Ishikawa (cell line): ENCODE measurements at regions not wholly inside any gene's neighbourhood (a gene's known extent, or its start where the extent isn't known, plus 50 kb on each side); places are given as distances from the start of the nearest gene placed in this dataset.

ENCODE experiments used
- CEBPB ChIP-seq: IDR thresholded peaks from 2 replicates; pipeline ENCODE4 v1.6.1; 2012
- CREB1 ChIP-seq: IDR thresholded peaks from 2 replicates; pipeline ENCODE4 v1.6.1; 2012; ENCODE audit warnings: low read depth
- EGR1 ChIP-seq: IDR thresholded peaks from 2 replicates; pipeline ENCODE4 v1.6.1; 2012
- EP300 ChIP-seq: IDR thresholded peaks from 2 replicates; pipeline ENCODE4 v1.6.1; 2012; ENCODE audit warnings: borderline replicate concordance
- FOXM1 ChIP-seq: IDR thresholded peaks from 2 replicates; pipeline ENCODE4 v1.6.1; 2012; ENCODE audit warnings: low read depth, borderline replicate concordance
- MAX ChIP-seq: IDR thresholded peaks from 2 replicates; pipeline ENCODE4 v1.6.1; 2012
- NFIC ChIP-seq: IDR thresholded peaks from 2 replicates; pipeline ENCODE4 v1.6.1; 2012
- RAD21 ChIP-seq: IDR thresholded peaks from 2 replicates; pipeline ENCODE4 v1.6.1; 2012; ENCODE audit warnings: low read depth
- REST ChIP-seq: IDR thresholded peaks from 2 replicates; pipeline ENCODE4 v1.6.1; 2012; ENCODE audit warnings: low read depth, mild to moderate bottlenecking
- TAF1 ChIP-seq: IDR thresholded peaks from 2 replicates; pipeline ENCODE4 v1.6.1; 2012; ENCODE audit warnings: low read depth, mild to moderate bottlenecking
- TCF12 ChIP-seq: IDR thresholded peaks from 2 replicates; pipeline ENCODE4 v1.6.1; 2012; ENCODE audit warnings: low read depth
- TEAD4 ChIP-seq: IDR thresholded peaks from 2 replicates; pipeline ENCODE4 v1.6.1; 2012
- USF1 ChIP-seq: IDR thresholded peaks from 2 replicates; pipeline ENCODE4 v1.6.1; 2012
- YY1 ChIP-seq: IDR thresholded peaks from 2 replicates; pipeline ENCODE4 v1.6.1; 2012; ENCODE audit warnings: low read depth
- ZBTB7A ChIP-seq: IDR thresholded peaks from 2 replicates; pipeline ENCODE4 v1.6.1; 2012; ENCODE audit warnings: low read depth

GRCh38 chr2:56515399-56515798 lies 331.6 kb downstream of the CCDC85A start:
- TF ChIP-seq RAD21, result no peak
- no peak for TF ChIP-seq CREB1
- no peak for TF ChIP-seq REST
- no peak for TF ChIP-seq CEBPB

GRCh38 chr2:56519806-56520205 lies 336.0 kb downstream of the CCDC85A start:
- no peak for TF ChIP-seq NFIC

GRCh38 chr2:56522605-56523089 lies 338.9 kb downstream of the CCDC85A start:
- TF ChIP-seq CREB1, result no peak
- TF ChIP-seq EGR1, result no peak
- no peak for TF ChIP-seq TCF12
- TF ChIP-seq ZBTB7A, result no peak
- no peak for TF ChIP-seq YY1
- no peak for TF ChIP-seq NFIC
- no peak for TF ChIP-seq TEAD4
- TF ChIP-seq FOXM1, result no peak
- TF ChIP-seq REST, result no peak
- TF ChIP-seq RAD21, result no peak
- TF ChIP-seq TAF1, result no peak
- TF ChIP-seq EP300, result no peak
- TF ChIP-seq USF1, result no peak
- TF ChIP-seq CEBPB, result no peak
- no peak for TF ChIP-seq MAX

GRCh38 chr2:56523816-56524215 lies 340.0 kb downstream of the CCDC85A start:
- TF ChIP-seq TEAD4 (no peak), NFIC (no peak), YY1 (no peak), TAF1 (no peak), USF1 (no peak), ZBTB7A (no peak), TCF12 (no peak), EP300 (no peak), MAX (no peak), CEBPB (no peak)

- TF ChIP-seq ZBTB7A, result no peak
- TF ChIP-seq TAF1, result no peak
- TF ChIP-seq USF1, result no peak
- no peak for TF ChIP-seq EGR1
- no peak for TF ChIP-seq EP300
- TF ChIP-seq YY1, result no peak
- TF ChIP-seq CREB1, result no peak
- no peak for TF ChIP-seq FOXM1
- no peak for TF ChIP-seq REST
- TF ChIP-seq TCF12, result no peak
- no peak for TF ChIP-seq NFIC
- TF ChIP-seq MAX, result no peak
- TF ChIP-seq CEBPB, result no peak
- no peak for TF ChIP-seq TEAD4
- TF ChIP-seq RAD21, result no peak
These were observed 348.1 kb downstream of the CCDC85A start for GRCh38 chr2:56531668-56532420.
